CD4-positive, alpha-beta T cell treated with Interleukin-1 beta for 1 hour (primary cell): ENCODE measurements at regions not wholly inside any gene's neighbourhood (a gene's known extent, or its start where the extent isn't known, plus 50 kb on each side); places are given as distances from the start of the nearest gene placed in this dataset.
"Not testable (repeated sequence)": the region's sequence is repeated elsewhere in the genome, so short reads cannot be mapped to it uniquely, and the experiment has no call there.

Experiments
- DNase-seq, 2 donors: peaks; one replicate each; pipeline ENCODE4 v3.0.0-alpha.2; 2020 to 2022

DNA sequence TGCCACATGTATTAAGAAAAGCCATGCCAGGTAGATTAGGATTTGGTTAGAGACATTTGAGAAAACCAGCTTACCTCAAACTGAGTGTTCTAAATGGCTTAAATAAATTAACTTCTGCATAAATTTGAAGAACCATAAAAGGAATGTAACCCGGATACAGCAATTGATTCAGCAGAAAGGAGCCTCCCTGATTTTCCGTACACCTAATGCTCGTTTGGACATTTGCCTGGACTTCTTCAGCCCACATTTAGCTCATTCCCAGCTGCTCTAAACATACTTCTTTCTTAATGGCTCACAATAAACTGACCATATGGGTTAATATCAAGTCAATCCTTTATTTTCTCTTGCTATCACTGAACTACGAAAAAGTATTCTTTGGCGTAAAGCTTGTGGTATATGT is 392.4 kb downstream of the ZNF516 start:
- no peak for DNase-seq

GRCh38 chr18:76102156-76102555 is 392.9 kb downstream of the ZNF516 start:
- no peak for DNase-seq

- DNase-seq: no peak
Measured at GRCh38 chr18:76099931-76100457, 395.0 kb downstream of the ZNF516 start.

GRCh38 chr18:76098674-76099411 is 396.2 kb downstream of the ZNF516 start:
- no peak for DNase-seq

DNA sequence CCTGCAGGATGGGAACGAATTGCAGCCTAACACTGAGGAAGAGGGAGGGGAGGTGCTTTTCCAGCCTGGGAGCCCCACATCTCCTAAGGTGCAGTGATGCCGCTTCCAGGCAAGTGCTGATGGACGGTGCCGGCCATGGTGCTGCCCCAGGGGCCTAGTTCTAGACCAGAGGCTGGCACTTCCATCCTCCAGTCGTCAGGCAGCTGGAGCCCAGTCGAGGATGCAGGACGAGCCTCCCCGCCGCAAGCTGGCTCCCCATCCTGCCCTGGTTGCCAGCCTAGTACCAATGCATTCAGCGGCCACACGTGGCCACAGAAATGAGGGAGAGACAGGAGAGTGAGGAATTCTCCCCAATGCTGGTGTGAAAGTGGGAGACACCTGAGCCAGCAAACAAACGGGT is 413.5 kb downstream of the ZNF516 start:
- DNase-seq: no peak

- DNase-seq: no peak
Measured at GRCh38 chr18:76080430-76080829, 414.6 kb downstream of the ZNF516 start.

GRCh38 chr18:76075777-76076176 is 419.3 kb downstream of the ZNF516 start:
- no peak for DNase-seq

GRCh38 chr18:76064998-76065397 is 430.0 kb downstream of the ZNF516 start:
- no peak for DNase-seq

DNA sequence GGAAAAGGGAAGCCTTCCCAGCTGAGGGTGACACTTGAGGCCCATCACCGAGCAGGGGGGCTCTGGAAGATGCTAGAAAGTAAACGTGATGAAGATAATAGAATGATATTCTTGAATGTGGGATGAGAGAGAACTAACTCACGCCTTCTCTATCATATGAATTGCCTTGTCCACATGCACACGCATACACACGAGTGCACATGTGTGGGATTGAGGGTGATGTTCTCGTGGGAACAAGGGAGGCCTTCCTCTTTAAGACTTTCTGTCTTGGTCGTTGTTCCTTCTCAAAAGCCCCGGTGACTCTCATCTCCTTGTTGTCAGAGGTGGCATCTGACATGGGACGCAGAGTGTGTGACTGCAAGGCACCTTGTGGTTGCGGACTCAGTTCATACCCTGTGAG is 436.9 kb downstream of the ZNF516 start:
- no peak for DNase-seq

DNA sequence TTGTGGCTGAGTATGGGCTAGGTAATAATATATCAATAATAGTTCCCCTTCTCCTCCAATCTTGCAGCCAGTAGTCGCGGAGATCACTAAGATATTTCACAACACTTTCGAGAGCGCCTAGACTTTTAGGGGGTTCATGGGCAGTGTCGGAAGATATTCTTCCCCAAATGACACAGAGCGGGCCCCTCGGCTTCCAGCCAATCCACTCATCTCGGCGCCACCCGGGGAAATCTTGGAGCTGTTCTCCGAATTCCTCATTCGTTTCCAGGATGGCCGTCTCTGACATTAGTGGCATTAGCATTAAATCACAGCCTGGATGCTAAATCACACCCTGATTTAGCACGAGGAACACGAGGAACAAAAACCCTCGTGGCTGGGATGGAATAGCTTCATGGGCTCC is 437.7 kb downstream of the ZNF516 start:
- no peak for DNase-seq

DNA sequence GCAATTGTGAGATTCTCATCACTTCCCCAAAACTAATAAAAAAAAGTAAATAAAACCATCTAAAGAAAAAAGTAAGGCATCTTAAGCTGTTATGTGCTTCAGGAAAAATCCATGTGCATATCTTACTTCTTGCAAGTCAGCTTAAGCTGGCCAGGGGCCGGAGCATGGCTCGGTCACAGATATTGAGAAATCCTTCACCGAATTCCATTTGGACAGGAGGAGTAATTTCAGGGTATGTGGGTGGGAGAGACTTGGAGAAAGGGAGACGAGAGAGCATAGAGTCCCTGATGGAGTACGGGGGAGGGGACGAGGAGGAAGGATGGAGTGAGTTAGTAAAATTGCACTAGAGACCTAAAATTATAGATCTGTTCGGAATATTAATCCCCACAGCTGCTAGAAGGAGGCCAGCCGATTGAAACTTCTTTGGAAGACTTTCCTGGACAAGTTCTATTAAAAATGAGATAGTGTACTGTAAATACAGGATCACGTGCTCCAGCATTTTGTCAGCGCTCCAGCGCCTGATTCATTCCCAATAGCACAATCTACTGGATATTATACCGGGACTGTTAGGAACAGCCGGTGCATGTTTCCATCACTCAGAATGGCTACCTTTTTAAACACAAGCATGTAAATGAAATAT is 438.5 kb downstream of the ZNF516 start:
- no peak for DNase-seq

GRCh38 chr18:76055578-76055977 is 439.5 kb downstream of the ZNF516 start:
- DNase-seq: no peak

DNA sequence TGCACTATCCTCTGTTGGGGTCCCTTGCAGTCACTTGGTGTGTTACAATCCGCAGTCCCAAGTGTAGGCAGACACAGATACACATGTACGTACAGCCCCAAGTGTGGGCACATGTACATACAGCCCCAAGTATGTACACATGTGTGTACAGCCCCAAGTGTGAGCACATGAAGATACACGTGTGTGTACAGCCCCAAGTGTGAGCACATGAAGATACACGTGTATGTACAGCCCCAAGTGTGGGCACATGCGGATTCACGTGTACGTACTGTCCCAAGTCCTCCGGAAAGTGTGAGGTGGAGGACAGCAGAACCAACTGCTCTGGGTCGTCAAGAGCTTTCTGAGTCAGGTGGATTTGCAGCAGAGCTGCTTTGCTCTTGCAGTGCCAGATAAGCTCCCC is 440.0 kb downstream of the ZNF516 start:
- DNase-seq: no peak

- no peak for DNase-seq
Measured at GRCh38 chr18:76054156-76054555, 440.9 kb downstream of the ZNF516 start.

DNA sequence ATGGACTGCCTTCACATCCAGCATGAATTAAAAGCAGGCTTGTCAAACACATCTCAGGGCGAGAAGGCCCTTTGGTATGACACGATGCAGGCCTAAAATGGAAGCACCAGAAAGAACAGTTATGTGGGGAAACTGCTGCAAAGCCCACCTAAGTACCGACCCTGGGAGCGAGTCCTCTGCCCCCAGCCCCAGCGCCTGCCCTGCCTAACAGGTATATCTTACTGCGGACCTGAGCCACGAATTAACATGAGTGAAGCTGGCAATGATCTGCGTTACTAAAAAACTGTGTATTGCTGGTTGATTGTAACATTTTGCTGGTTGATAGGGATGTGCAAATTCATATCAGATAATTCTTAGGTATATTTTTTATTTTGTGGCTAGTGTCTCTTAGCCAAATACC is 441.5 kb downstream of the ZNF516 start:
- no peak for DNase-seq

- DNase-seq: no peak
Measured at GRCh38 chr18:76052227-76052595, 442.8 kb downstream of the ZNF516 start.

GRCh38 chr18:76051396-76052226 is 443.4 kb downstream of the ZNF516 start:
- DNase-seq: no peak

- DNase-seq: no peak
Measured at GRCh38 chr18:76046221-76046620, 448.8 kb downstream of the ZNF516 start.

DNA sequence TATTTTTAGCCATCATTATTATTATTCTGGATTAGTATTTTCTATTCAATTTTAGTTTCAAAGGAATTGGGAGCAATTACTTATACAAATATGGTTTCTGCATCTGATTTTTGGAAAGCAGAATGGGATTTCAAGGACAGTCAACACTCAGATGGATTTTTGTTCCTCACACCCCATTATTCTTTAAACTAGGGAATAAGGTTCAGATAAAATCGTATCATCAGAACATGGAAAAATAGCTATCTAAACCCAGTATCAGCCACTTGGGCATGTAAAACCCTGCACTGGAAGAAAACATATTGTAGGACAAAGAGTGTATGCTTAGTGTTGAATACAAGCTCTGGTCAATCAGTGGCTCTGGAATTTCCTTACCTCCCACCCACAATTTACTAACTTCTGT is 452.5 kb downstream of the ZNF516 start:
- no peak for DNase-seq

GRCh38 chr18:76018210-76018609 is 476.8 kb downstream of the ZNF516 start:
- DNase-seq: no peak

- DNase-seq: no peak
Measured at GRCh38 chr18:76013057-76013456, 482.0 kb downstream of the ZNF516 start.

DNA sequence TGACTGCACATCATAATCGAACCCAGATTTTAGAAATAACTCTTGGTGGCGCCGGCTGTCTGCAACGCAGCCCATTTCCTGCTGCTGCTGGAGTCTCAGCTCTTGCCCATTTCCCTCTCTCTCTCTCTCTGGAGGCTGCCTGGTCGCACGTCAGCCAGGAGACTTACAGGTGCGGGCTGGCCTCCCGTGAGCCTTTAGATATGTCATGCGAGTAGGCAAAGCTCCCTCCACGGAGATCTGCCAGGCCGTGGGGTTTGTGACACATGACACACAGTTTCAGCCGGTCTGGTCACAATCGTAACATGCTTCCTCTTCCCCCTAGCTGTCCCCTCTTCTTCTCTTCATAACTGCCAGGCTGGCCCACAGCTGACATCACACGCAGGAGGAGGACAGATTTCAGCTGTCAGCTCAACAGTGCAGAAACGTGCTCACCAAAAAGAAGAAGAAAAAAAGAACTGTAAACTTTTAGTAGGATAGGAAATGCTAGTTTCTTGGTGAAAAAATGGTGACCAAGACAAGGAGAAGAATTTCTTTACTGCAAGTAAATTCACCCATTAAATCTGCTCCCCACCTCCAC is 489.3 kb downstream of the ZNF516 start:
- no peak for DNase-seq

DNA sequence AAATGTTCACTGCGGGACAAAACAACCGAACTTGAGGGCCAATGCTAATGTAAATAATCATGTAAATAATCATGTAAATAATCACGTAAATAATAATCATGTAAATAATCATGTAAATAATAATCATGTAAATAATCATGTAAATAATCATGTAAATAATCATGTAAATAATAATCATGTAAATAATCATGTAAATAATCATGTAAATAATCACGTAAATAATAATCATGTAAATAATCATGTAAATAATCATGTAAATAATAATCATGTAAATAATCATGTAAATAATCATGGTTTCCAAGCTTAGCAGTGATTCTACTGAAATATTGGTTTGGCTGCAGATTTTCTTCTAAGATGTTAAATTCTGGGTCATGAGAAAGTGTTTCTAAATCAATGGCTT is 507.1 kb downstream of the ZNF516 start:
- not testable (repeated sequence) for DNase-seq
